Panc1 (cell line): ENCODE measurements at regions not wholly inside any gene's neighbourhood (a gene's known extent, or its start where the extent isn't known, plus 50 kb on each side); places are given as distances from the start of the nearest gene placed in this dataset.
"Not testable (repeated sequence)": the region's sequence is repeated elsewhere in the genome, so short reads cannot be mapped to it uniquely, and the experiment has no call there.

Experiments used
- ATAC-seq: fragments of 200-7000 bp; cut with Tn5 transposase; 2 replicates; pipeline ENCODE4 v1.9.1; 2020; ENCODE audit warnings: mild to moderate bottlenecking, moderate library complexity
- BruUV-seq: library from RNA; stranded (reverse); fragments of 400-500 nt; replicated peaks from 2 replicates; lab custom pipeline; 2021; lab: Mats Ljungman, UMichigan
- CTCF ChIA-PET: fragments of 300-600 bp; sonication (Branson Sonifier 250); formaldehyde crosslinking; loops from one replicate; lab custom pipeline; 2022; ENCODE audit warnings: antibody characterized with exemption; lab: Charles Lee
- POLR2A ChIA-PET: fragments of 300-600 bp; sonication (Branson Sonifier 250); formaldehyde crosslinking; loops from one replicate; lab custom pipeline; 2022; ENCODE audit warnings: antibody characterized with exemption; lab: Charles Lee
- DNase-seq: peaks from one replicate; pipeline ENCODE4 v3.0.0-alpha.2; 2010; ENCODE audit warnings: low read depth, low spot score
- H3K27ac ChIP-seq: 2 replicates; pipeline ENCODE4 v1.5.1; 2011; ENCODE audit warnings: mild to moderate bottlenecking, low read length, inconsistent platforms
- H3K27me3 ChIP-seq: fragments of 200-500 bp; sonication (Bioruptor generic); 2 replicates; pipeline ENCODE4 v1.6.0; 2014; ENCODE audit warnings: low read length, inconsistent platforms; ENCODE audit not compliant: control insufficient read depth, insufficient read depth
- H3K36me3 ChIP-seq: fragments of 200-500 bp; sonication (Bioruptor generic); 2 replicates; pipeline ENCODE4 v1.5.1; 2014; ENCODE audit warnings: inconsistent platforms, mild to moderate bottlenecking, low read length, moderate library complexity; ENCODE audit not compliant: control insufficient read depth, insufficient read depth
- H3K4me1 ChIP-seq: 2 replicates; pipeline ENCODE4 v1.5.1; 2011; ENCODE audit warnings: inconsistent platforms, mild to moderate bottlenecking, low read length, moderate library complexity; ENCODE audit not compliant: control insufficient read depth, insufficient read depth
- H3K4me3 ChIP-seq, 2 experiments: 2 replicates each; pipeline ENCODE4 v1.5.1; 2011 to 2012; ENCODE audit warnings: low read depth in 2 of 2, low read length in 2 of 2, mild to moderate bottlenecking in 2 of 2, inconsistent platforms in 1 of 2, moderate library complexity in 1 of 2
- H3K9me3 ChIP-seq: fragments of 200-500 bp; sonication (Bioruptor generic); 2 replicates; pipeline ENCODE4 v1.5.1; 2014; ENCODE audit warnings: low read depth, mild to moderate bottlenecking, inconsistent platforms, low read length, moderate library complexity; ENCODE audit not compliant: control insufficient read depth, insufficient read depth
- CTCF ChIP-seq: fragments of 450-650 bp; IDR thresholded peaks from 2 replicates; pipeline ENCODE4 v1.5.1; 2017; ENCODE audit warnings: mild to moderate bottlenecking
- POLR2AphosphoS5 ChIP-seq: IDR thresholded peaks from 2 replicates; pipeline ENCODE4 v1.6.1; 2012; ENCODE audit warnings: mild to moderate bottlenecking, low read depth, low read length, moderate library complexity
- REST ChIP-seq, 2 experiments: IDR thresholded peaks; 2 replicates each; pipeline ENCODE4 v1.6.1; 2011 to 2012; ENCODE audit warnings: low read depth in 2 of 2, control low read depth in 1 of 2, low read length in 1 of 2, mild to moderate bottlenecking in 1 of 2, moderate library complexity in 1 of 2; ENCODE audit not compliant: insufficient read depth in 1 of 2
- SIN3A ChIP-seq: IDR thresholded peaks from 2 replicates; pipeline ENCODE4 v1.6.1; 2012; ENCODE audit warnings: low read depth, mild to moderate bottlenecking, low read length, moderate library complexity, borderline replicate concordance; ENCODE audit not compliant: insufficient read depth
- TCF7L2 ChIP-seq: IDR thresholded peaks from 2 replicates; pipeline ENCODE4 v1.6.1; 2011; ENCODE audit warnings: mild to moderate bottlenecking, low read depth, low read length, inconsistent platforms
- in situ Hi-C: cut with HindIII; loops from 2 replicates; pipeline ENCODE4 v1.10.0; 2016; ENCODE audit warnings: low sequenced_read_pairs, low pct_unique_long_range_greater_than_20kb
- intact Hi-C: fragments of 100-400 bp; cut with micrococcal nuclease; formaldehyde crosslinking; loops from one replicate; pipeline ENCODE4 v1.10.0; 2022; ENCODE audit not compliant: unreplicated experiment

GRCh38 chr2:7566382-7566881 is 649.2 kb downstream of the RNF144A start:
- Histone ChIP-seq H3K36me3 (no peaks in the 10 kb centered on the region), H3K4me3 (no peak overlapping the region), H3K4me1 (no peaks in the 10 kb centered on the region), H3K27me3 (no peaks in the 10 kb centered on the region), H3K27ac (no peak overlapping the region), H3K9me3 (no peaks in the 10 kb centered on the region)
- no TSS peak for BruUV-seq
- ChIA-PET POLR2A (no interaction called here), CTCF (no interaction called here)
- TF ChIP-seq REST (IDR thresholded peaks at IDR 0.05; ENCODE audit: insufficient read depth in 1 of 2, low read depth in 2 of 2, low read length in 1 of 2) (no peak), POLR2AphosphoS5 (no peak), TCF7L2 (no peak), SIN3A (no peak), CTCF (no peak)
- in situ Hi-C loops (no loop called here), intact Hi-C loops (no loop called here)
- ATAC-seq = no peak
- no peak for DNase-seq

- ATAC-seq, CTCF ChIA-PET, H3K4me3 ChIP-seq, DNase-seq, POLR2A ChIA-PET, H3K27ac ChIP-seq, H3K36me3 ChIP-seq, in situ Hi-C loops, H3K9me3 ChIP-seq, H3K27me3 ChIP-seq, H3K4me1 ChIP-seq, BruUV-seq, intact Hi-C loops: not testable (repeated sequence)
Observed at GRCh38 chr2:7567116-7567515, 649.9 kb downstream of the RNF144A start.

GRCh38 chr2:7567646-7568045 is 650.4 kb downstream of the RNF144A start:
- intact Hi-C loops (no loop called here), in situ Hi-C loops (no loop called here)
- Histone ChIP-seq H3K27ac (no peak overlapping the region), H3K4me3 (no peak overlapping the region), H3K9me3 (no peaks in the 10 kb centered on the region), H3K36me3 (no peaks in the 10 kb centered on the region), H3K4me1 (no peaks in the 10 kb centered on the region), H3K27me3 (no peaks in the 10 kb centered on the region)
- no peak for DNase-seq
- TF ChIP-seq POLR2AphosphoS5 (no peak), SIN3A (no peak)
- ATAC-seq = no peak
- no TSS peak for BruUV-seq
- ChIA-PET POLR2A (no interaction called here), CTCF (no interaction called here)
